ENCODE measurements at regions not wholly inside any gene's neighbourhood (a gene's known extent, or its start where the extent isn't known, plus 50 kb on each side); places are given as distances from the start of the nearest gene placed in this dataset.

GRCh38 chr9:31445960-31446359 is 938.5 kb upstream of the ACO1 start:
- TF ChIP-seq, protein P1, sequence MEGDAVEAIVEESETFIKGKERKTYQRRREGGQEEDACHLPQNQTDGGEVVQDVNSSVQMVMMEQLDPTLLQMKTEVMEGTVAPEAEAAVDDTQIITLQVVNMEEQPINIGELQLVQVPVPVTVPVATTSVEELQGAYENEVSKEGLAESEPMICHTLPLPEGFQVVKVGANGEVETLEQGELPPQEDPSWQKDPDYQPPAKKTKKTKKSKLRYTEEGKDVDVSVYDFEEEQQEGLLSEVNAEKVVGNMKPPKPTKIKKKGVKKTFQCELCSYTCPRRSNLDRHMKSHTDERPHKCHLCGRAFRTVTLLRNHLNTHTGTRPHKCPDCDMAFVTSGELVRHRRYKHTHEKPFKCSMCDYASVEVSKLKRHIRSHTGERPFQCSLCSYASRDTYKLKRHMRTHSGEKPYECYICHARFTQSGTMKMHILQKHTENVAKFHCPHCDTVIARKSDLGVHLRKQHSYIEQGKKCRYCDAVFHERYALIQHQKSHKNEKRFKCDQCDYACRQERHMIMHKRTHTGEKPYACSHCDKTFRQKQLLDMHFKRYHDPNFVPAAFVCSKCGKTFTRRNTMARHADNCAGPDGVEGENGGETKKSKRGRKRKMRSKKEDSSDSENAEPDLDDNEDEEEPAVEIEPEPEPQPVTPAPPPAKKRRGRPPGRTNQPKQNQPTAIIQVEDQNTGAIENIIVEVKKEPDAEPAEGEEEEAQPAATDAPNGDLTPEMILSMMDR (IDR thresholded peaks at IDR 0.05; ENCODE audit: extremely low read depth in 1 of 2, insufficient read depth in 1 of 2, low read depth in 1 of 2, low read length in 2 of 2): no peak
- TF ChIP-seq EZH2 (IDR thresholded peaks at IDR 0.05; ENCODE audit: borderline replicate concordance, low read depth, low read length, severe bottlenecking) (no peak), MYC (IDR thresholded peaks at IDR 0.05; ENCODE audit: low read depth, low read length) (no peak), FOS (IDR thresholded peaks at IDR 0.05; ENCODE audit: borderline replicate concordance, insufficient read depth, low read length) (no peak), POLR2A (IDR thresholded peaks at IDR 0.05; ENCODE audit: low read depth, low read length) (no peak), POLR2AphosphoS5 (IDR thresholded peaks at IDR 0.05; ENCODE audit: insufficient read depth, low read depth, low read length) (no peak), JUN (IDR thresholded peaks at IDR 0.05; ENCODE audit: borderline replicate concordance, insufficient read depth, insufficient read length, low read depth) (no peak), GATA2 (IDR thresholded peaks at IDR 0.05; ENCODE audit: insufficient read depth, insufficient read length, low read depth, low read length) (no peak)
- TF ChIP-seq, protein P2, sequence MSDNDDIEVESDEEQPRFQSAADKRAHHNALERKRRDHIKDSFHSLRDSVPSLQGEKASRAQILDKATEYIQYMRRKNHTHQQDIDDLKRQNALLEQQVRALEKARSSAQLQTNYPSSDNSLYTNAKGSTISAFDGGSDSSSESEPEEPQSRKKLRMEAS (IDR thresholded peaks at IDR 0.05; ENCODE audit: insufficient read depth, insufficient read length): no peak
